Neural progenitor cell (in vitro differentiated cells): ENCODE measurements at regions not wholly inside any gene's neighbourhood (a gene's known extent, or its start where the extent isn't known, plus 50 kb on each side); places are given as distances from the start of the nearest gene placed in this dataset.

Experiments used
- CTCF ChIP-seq: fragments of 200-600 bp; sonication (generic); IDR thresholded peaks from 2 replicates; pipeline ENCODE4 v1.5.1; 2017; ENCODE audit warnings: antibody characterized with exemption, mild to moderate bottlenecking
- EZH2 ChIP-seq: fragments of 200-600 bp; sonication (generic); IDR thresholded peaks from 2 replicates; pipeline ENCODE4 v1.6.1; 2017; ENCODE audit warnings: antibody characterized with exemption, mild to moderate bottlenecking, moderate library complexity
- EZH2phosphoT487 ChIP-seq: fragments of 200-600 bp; sonication (generic); IDR thresholded peaks from 2 replicates; pipeline ENCODE4 v1.6.1; 2017; ENCODE audit warnings: antibody characterized with exemption

GRCh38 chr2:220165401-220165800 is 538.0 kb downstream of the SLC4A3 start:
- peak; percentile 37 for TF ChIP-seq CTCF
- TF ChIP-seq EZH2: no peak
- no peak for TF ChIP-seq EZH2phosphoT487
